NCI-H1694 treated with DMSO at 0.1 percent for 48 hours (cell line): ENCODE measurements at regions not wholly inside any gene's neighbourhood (a gene's known extent, or its start where the extent isn't known, plus 50 kb on each side); places are given as distances from the start of the nearest gene placed in this dataset.
A peak's percentile ranks its signal among the peaks of the same experiment; 100 is the strongest.

Experiments used
- DNase-seq: peaks from one replicate; lab custom pipeline; 2025; lab: John Stamatoyannopoulos, UW

DNA sequence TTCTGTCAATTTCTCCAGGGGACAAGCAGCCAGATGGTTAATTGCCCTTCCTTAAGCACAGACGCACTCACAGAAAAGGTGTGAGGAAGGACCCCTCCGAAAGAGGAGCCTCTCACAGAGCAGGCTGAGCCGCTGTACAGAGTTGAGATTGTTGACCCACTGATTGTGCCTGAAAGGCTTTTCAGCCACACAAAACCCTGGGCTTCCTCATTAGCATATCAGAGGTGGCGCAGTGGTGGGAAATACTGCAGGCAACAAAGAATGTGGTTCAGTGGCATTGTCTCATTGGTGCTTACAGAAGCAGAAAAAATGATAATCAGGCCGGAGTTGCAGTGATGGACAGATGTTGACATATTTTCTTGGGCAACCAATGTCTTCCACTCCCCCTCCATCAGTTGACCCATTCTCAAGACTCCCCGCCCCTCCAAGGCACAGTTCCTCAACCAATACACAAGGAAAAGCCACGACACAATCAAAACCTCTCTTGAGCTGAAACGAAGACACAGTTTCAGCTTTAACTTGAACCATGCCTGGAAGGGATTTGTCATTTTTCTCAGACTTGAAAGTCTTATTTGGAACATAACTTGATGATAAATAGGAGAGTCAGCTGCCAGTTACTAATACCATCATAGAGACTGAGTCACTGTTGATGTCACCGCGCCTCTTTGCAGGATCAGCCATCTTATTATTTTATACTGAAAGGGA, 53.1 kb downstream of the ATXN3L start:
- no peak for DNase-seq

DNA sequence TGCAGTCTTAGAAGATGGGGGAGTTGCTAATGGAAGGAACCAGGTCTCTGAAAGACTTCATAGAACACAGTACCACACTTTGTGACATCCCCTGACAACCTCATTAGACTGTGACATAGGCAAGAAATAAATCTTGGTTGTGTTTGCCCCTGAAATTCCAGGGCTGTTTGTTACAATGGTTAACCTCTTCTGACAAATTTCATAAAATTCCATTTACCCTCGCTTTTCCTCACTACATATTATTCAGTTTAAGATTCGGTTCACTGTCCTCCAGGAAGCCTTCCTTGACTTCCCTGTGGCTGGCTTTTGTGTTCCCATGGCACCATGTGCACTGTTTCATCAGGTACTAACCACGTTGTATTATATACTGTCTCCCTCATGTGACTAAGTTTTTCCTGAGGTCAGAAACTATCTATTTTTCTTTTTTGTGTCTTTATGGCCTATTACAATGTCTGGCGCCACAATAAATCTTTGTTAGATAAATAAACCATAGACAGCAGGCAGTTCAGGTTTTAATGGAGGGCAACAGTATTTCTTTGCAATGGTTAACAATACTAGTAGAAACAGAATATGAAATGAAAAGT, 54.2 kb downstream of the ATXN3L start:
- no peak for DNase-seq

DNA sequence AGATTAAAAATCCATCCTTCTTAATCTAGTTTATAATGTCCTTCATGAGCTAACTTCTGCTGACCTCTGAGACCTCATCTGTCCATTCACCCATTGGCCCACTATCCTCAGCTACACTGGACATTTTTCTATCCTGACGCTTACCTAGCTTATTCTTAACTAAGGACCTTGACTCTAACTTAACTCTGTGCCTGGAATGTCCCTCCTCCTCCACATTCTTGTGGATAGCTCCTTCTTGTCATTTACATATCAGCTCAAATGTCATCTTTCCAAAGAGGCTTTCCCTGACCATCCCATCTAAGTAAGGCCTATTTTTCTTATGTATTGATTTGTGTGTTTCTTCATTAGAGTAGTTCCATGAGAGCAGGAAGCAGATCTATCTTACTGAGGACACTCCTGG, 54.7 kb downstream of the ATXN3L start:
- no peak for DNase-seq

DNA sequence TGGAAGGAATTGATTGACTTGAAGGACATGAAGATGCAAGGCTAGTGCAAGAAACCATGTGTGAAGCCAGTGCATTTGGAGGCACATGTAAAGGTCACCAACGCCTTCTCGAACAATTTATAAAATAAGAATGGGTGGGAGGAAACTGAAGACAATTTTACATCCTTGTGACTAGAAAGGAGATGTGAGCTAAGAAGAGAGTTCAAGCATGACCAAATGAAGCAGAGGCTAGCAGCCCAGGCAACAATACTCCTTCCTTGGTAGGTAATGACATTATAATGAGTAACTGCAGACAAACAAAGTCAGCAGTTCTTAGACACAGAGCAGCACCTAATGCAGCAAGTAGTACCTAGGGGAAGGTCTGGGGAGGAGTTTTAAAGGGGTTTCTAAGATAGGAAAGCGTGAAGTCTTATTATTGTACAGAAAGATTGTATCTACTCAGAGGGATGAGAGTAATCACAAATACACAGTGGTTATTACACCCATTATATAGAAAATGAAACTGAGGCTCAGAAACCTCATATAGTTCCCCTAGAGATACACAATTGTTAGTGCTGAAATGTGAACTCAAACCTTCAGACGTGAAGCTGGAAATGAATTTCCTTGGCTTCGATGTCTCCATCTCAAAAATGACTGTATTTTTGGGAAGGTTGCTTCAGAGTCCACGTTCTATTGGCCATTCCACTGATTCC, 56.1 kb downstream of the ATXN3L start:
- no peak for DNase-seq

DNA sequence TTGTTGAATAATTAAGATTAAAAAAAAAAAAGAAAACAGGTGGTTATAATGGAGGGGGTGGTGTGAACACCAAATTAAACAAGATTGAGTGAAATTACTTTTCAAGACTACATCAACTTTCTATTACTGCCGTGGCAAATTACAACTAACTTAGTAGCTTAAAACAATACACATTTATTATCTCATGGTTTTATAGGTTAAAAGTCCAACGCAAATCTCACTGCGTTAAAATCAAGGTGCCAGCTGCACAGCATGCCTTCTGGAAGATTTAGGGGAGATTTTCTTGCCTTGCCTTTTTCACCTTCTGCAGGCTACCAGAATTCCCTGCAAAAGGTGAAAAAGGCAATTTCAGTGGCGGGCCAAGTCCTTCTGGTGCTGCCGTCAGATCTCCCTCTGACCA, 58.5 kb downstream of the ATXN3L start:
- no peak for DNase-seq

DNA sequence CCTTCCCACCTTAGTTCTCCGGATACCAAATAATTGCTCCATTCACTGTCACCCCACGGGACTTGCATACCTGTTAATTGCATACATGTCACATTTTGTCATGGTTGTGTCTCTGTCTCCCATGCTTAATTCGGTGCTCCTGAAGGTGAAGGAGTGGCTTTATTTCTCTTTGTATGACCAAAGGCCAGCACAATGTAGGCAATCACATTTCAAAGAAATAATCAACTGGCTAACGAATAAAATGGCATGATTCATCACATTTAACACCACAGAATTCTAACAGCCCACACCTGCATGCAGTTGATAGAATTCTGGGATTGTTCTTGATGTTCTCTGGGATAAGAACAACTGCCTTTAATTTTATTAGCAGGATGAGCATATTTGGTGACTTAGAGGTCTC, 59.3 kb downstream of the ATXN3L start:
- no peak for DNase-seq

DNA sequence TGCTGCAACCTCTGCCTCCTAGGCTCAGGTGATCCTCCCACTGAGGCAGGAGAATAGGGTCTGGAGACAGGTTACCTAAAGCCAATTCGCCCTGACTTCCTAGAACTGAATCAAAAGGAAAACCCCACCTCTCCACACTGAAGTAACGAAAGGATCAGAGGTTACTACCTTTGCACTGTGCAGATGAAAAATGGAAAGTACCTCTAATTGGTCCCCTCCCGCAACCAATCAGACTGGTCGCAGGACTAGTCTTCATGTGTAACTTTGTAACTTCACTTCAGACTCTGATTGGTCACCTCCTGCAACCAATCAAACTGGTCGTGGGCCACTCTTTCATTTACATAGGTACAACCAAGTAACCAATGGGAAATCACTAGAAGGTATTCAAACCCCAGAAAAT, 61.1 kb downstream of the ATXN3L start:
- DNase-seq = no peak

DNA sequence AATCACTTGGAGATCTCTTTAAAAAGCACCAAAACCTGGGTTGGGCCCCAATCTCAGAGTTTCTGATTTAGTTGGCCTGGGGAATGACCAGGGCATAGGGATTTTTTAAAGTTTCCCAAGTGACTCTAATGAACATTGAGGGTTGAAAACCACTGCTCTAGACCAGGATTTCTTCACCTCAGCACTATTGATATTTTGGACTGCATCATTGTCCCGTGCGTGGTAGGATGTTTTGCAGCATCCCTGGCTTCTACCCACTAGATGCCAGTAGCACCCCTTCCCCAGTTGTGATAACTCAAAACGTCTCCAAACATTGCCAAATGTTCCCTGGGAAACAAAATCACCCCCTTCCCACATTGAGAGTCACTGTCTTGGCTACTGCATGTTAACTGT, 61.8 kb downstream of the ATXN3L start:
- no peak for DNase-seq

DNA sequence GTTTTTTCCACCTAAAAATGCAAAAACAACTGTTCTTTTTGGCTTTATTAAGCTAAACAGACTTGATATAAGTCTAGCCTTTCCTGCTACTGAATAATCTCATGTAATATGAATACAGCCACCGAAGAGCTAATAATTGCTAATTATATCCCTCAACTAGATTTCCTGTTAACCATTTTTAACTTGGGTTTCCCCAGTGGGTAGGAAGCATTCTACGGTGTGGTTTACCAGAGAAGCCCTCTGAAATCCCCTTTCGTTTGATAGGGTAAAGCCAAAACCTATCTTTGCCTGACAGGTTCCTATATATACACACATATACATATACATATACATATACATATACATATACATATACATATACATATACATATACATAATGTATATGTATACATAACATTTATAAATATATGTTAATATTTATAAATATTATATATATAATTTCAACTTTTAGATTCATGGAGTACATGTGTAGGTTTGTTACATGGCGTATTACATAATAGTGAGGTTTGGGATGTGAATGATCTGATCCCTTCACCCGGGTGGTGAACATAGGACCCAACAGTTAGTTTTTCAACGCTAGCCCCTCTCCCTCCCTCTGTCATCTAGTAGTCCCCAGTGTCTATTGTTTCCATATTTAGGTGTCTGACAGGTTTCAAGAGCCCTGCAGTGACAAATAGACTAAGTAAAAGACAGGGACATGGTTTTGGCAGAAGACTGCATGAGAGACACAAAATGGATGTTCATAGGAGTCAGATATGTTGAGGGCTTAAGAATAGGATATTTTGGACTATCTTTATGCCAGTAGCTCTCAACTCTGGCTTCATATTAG, 62.4 kb downstream of the ATXN3L start:
- DNase-seq = no peak

DNA sequence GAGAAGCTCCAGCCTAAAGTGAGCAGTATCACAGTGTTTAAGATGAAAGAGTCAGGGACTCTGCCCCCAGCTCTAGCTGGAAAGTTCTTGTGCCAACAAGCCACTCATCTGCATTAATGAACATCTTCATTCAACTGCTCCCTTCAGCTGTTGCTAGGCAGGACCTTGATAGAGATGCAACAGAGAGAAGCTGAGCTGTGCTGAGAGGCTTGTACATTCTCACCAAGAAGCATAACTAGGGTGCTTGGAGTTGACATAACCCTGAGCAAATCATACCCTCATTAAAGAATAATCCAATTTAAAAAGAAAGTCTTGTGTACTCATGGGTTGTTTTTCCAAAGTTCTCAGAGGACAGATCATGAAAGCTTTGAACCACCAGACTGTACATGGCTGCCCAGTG, 63.2 kb downstream of the ATXN3L start:
- no peak for DNase-seq

DNA sequence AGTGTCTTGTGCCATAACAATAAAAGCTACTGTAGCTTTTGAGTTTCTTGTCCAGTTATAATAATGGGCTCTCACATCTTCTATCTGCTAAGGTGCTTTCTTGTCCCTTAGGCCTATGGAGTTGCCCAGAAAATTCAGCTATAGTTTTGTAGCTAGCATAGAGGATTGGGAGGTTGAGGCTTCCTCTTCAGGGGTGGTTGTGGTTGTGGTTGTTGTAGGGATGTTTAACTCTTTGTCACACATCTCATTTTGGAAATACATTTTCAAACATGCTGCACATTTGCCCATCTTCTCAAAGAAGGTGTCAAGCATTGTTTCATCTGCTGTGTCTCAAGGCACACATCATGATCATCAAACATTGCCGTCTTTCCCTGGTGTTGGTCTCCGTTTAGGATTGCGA, 65.0 kb downstream of the ATXN3L start:
- DNase-seq = no peak

DNA sequence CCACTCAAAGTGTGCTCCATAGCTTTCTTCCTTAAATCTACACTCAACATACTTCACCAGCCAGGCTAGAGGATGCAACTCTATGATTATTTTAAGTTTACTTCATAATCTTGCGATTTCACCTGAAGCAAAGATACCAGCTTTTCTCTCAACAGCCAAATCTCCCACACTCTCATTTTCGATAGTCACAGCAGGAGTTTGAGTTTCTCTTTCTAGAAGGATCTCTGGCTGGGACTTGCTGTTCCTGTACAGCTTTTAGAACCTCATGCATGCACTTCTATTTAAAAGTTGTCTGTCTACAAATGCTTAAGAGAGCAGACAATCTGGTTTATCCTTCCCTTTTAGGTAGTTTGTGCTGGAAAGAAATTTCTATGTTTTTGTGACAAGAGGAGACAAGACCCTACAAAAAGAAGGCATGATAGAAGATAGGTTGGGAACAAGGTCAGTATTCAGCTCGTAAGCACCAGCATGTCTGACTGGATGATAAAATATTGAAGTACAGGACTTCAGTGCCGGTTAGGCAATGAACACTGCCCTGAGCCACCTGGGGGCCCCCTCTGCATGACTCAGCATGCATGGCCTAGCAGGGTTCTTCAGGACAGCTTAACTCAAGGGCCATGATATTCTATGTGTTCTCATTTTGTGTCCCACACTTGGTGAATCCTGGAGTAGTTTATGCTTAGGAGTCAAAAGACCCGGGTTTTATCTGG, 65.6 kb downstream of the ATXN3L start:
- no peak for DNase-seq

DNA sequence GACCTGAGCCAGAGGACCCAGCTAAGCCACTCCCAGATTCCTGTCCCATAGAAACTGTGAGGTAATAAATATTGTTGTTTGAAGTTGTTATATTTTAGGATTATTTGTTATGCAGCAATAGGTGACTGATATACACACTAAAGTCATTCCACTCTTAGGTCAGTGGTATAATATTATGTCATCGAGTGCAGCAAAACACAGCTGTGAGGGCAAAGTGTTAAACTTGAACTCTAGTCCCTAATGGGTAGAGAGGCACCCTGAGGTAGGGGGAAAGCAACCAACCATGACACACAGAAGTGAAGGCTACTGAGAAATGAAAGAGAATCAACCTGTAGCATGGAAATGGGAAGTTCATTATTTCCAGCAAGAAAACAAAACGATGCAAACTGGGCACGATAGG, 66.6 kb downstream of the ATXN3L start:
- DNase-seq = no peak

DNA sequence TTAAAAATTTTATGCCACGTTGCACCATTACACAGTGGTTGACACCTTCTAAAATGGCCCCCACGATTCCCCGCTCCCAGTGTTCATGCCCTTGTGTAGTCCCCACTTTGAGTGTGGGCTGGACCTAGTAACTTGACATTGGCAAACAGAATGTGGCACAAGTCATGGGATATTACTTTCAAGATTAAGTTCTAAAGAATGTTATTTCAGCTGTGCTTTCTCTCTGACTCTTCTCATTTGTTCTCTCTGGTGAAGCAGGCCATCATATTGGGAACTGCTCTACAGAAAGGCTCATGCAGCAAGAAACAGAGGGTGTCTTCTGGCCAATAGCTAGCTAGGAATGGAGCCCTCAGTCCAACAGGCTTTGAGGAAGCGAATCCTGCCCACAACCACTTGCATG, 67.1 kb downstream of the ATXN3L start:
- DNase-seq = no peak

DNA sequence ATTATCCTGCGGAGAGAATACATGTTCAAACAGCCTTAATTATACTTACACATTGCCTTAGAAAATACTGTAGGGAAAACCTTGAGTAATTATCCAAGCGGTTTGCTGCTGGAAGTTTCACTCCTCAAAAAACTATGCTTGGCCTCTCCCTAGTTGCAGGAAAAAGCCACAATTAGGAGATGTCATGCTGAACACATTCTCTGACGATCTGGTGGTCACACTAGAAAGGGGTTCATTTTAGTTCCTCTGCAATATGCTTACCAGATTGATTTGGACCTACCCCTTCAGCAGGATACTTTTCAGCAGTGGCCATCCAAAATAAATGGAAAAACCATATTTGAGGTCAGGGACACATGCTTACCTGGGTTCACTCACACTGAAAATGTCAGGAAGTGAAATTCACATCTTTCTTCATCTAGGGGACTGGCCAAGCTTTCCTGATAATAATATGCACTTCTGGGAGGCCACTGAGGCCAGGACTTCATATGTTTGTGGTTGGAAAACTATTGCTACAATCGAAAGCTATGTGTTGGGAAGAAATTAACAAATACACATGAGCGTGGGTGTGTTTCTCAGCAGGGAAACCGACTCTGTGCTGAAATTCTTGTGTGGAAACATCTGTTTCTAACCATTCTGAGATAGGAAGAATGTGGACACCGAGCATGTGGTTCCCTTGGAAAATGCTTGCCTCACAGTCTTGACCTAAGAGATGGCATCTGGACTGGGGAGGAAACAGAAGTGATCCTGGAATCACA, 68.8 kb downstream of the ATXN3L start:
- no peak for DNase-seq

DNA sequence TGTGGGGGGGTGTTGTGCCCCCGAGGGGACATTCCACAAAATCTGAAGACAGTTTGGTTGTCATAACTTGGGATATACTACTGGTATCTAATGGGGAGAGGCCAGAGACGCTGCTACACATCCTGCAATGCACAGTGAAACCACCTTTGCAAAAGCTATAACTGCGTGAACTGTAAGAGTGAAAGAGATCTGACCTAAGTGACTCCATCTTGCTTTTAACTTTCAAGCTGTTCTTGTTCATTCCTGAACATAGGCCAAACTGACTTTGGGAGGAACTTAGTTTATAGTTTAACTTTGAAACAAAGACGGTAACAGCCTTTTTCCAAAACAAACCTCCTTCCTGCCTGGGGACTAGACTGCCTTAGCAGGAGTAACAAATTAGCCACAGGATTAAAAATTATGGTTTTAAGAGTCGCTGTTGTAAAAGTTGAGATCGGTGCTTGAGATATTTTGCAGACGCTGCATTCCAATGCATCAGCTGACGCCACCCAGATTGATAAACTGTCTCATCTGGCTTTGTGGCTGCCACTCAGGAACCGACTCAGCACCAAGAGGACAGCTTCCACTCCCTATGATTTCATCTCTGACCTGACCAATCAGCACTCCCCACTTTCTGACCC, 70.9 kb downstream of the ATXN3L start:
- DNase-seq = no peak

DNA sequence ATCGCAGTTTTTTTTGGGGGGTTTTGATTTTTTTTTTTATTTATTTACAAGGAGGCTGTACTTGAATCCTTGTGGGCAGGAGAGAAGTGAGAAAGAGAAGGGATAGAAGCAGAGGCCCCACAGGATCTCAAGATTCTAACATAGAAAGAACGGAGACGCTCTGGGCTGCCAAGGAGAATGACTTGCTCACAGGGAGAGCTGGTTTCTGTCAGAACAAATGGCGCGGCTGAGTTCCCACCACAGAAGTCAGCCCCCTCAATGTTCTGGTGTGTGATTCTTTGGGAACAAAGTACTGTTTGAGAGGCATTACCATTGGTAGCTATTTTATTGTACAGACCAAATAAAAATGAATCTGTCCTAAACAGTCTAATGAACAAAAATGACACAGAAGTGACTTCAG, 80.6 kb downstream of the ATXN3L start:
- DNase-seq = no peak

DNA sequence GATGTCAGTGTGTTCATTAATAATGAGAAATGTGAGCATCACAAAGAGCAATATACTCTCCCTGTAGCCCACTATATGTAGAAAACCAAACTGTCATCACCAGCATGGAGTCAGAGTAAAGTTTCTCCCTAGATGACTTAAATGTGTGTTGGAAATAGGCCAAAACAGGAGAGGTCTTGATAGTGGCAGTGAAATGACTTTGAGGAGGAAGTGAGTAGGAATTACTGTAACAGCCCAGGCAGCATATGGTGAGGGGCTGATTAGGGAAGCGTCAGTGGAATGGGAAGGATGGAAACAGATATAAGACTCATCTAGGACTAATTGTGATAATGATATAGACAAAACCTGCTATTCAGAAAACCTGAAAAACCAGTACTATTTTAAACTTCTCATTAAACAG, 83.9 kb downstream of the ATXN3L start:
- peak; percentile 6 for DNase-seq

DNA sequence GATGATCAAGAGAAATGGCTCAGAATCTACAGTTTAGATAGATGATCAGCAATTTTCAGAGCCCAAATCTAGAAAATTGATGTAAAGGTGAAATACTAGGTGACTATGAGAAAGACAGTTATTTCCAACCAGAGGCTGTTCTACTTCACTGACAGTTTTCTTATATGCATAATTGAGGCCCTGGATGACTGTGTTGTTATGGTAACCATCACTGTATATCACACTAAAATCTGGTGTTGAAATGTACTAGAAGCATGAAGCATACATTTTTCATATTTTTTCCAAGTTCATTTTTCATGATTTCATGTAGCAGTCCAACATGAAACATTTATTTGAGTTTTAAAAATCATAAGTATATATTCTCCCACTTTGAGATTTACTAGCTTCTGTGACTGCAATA, 87.4 kb downstream of the ATXN3L start:
- DNase-seq = no peak

DNA sequence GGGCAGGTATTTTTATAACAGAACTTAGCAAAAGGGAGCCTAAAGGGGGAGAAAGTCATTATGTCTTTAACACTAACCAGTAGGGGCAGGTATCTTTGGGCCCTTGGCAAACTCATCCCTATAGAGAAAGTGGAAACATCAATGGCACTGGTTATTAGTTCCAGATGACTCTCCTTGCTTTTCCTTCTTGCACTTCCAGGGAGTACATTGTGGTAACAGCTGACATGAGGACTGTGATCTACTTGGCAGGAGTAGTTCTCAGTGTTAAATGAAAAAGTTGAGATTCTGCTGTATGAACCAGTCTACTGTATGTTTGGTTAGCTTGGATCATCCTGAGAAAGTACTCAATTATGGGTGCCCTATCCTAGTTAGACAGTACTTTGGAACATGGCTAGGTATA, 93.6 kb downstream of the ATXN3L start:
- no peak for DNase-seq
